WTC11 (cell line): ENCODE measurements at regions not wholly inside any gene's neighbourhood (a gene's known extent, or its start where the extent isn't known, plus 50 kb on each side); places are given as distances from the start of the nearest gene placed in this dataset.

Source experiments
- CDX4 ChIP-seq: fragments of 250-450 bp; sonication (Bioruptor Pico); IDR thresholded peaks from 2 replicates; pipeline ENCODE4 v1.9.0; 2021; ENCODE audit warnings: moderate library complexity, mild to moderate bottlenecking, inconsistent platforms, borderline replicate concordance
- CTCF ChIP-seq: fragments of 200-600 bp; IDR thresholded peaks from 2 replicates; pipeline ENCODE4 v1.8.0; 2022; ENCODE audit warnings: antibody characterized with exemption
- GABPB1 ChIP-seq: sonication (generic); formaldehyde crosslinking; IDR thresholded peaks from 2 replicates; pipeline ENCODE4 v1.8.1; 2023; ENCODE audit warnings: mild to moderate bottlenecking, missing genetic modification reagents
- JUN ChIP-seq: sonication (generic); formaldehyde crosslinking; IDR thresholded peaks from 2 replicates; pipeline ENCODE4 v1.8.0; 2023; ENCODE audit warnings: mild to moderate bottlenecking, missing genetic modification reagents
- TP53 ChIP-seq: sonication (generic); formaldehyde crosslinking; IDR thresholded peaks from 2 replicates; pipeline ENCODE4 v1.8.1; 2023; ENCODE audit warnings: mild to moderate bottlenecking, missing genetic modification reagents
- ZSCAN18 ChIP-seq: fragments of 250-450 bp; sonication (Bioruptor Pico); IDR thresholded peaks from 2 replicates; pipeline ENCODE4 v2.1.2; 2022; ENCODE audit warnings: mild to moderate bottlenecking, moderate library complexity

GRCh38 chr14:28635387-28635786, 131.2 kb upstream of the FOXG1 start:
- TF ChIP-seq JUN (no peak), CDX4 (no peak), ZSCAN18 (CRISPR knock-in tag) (no peak), CTCF (peak; percentile 51), TP53 (CRISPR knock-in tag) (no peak), GABPB1 (CRISPR knock-in tag) (no peak)
